ENCODE measurements at regions not wholly inside any gene's neighbourhood (a gene's known extent, or its start where the extent isn't known, plus 50 kb on each side); places are given as distances from the start of the nearest gene placed in this dataset.

DNA sequence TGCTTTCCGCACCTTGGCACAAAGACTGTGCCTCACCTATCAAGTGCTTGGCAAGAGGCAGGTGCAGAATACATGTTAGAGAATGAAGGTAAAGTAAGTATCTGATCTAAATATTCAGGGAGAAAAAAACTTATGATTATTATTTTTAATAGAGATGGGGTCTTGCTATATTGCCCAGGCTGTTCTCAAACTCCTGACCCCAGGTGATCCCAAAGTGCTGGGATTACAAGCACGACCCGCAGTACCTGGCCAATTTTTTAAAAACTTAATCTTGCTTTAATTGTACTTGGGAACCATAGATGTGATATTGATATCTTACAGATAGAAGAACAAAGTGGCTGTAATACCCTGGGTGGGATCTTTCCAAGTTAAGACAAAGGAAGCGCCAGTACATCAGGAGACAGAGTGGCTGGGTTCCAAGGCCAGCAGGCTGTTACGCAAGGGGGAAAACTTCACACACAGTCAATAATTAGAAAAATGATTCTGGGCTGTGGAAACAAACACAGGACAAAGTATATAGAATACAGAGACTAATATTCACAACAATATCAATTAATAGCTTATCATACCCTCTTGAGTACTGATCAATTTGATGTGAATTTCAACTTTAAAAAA is 58.6 kb upstream of the ATP1A1 start:
- no peak overlapping the region for H3K4me3 ChIP-seq (replicated peaks in 1 of 2; ENCODE audit: low read depth in 2 of 2, low read length in 2 of 2)
- DNase-seq (ENCODE audit: low read depth in 2 of 2), result peak in 1 of 2 donors; percentile 39
- no peak for TF ChIP-seq CTCF (IDR thresholded peaks at IDR 0.05; ENCODE audit: low read depth, low read length)

DNA sequence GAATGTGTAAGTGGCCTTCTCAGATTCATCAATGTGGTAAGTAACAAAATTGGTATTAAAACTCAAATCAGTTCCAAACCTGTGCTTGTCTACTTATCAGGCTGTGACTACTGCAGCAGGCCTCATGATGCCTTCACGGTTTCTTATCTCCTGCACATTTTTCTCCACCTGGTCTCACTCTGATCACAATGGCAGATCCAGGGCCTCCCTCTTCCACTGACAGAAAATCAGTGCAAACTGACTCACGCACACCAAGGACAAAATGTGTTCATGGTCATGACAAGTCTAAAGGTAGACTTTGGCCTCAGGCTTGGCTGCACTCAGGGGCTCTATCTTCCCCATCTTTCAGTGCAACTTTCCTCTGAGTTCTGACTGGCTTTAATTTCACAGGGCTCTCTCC is 56.7 kb upstream of the ATP1A1 start:
- no peak for DNase-seq (ENCODE audit: low read depth in 2 of 2)
- no peak overlapping the region for H3K4me3 ChIP-seq (replicated peaks in 1 of 2; ENCODE audit: low read depth in 2 of 2, low read length in 2 of 2)
- TF ChIP-seq CTCF (IDR thresholded peaks at IDR 0.05; ENCODE audit: low read depth, low read length), result no peak

- DNase-seq (ENCODE audit: low read depth in 2 of 2), result peak in 1 of 2 donors; percentile 13
- no peak overlapping the region for H3K4me3 ChIP-seq (replicated peaks in 1 of 2; ENCODE audit: low read depth in 2 of 2, low read length in 2 of 2)
- no peak for TF ChIP-seq CTCF (IDR thresholded peaks at IDR 0.05; ENCODE audit: low read depth, low read length)
Measured at GRCh38 chr1:116318897-116319296, 54.1 kb upstream of the ATP1A1 start.

DNA sequence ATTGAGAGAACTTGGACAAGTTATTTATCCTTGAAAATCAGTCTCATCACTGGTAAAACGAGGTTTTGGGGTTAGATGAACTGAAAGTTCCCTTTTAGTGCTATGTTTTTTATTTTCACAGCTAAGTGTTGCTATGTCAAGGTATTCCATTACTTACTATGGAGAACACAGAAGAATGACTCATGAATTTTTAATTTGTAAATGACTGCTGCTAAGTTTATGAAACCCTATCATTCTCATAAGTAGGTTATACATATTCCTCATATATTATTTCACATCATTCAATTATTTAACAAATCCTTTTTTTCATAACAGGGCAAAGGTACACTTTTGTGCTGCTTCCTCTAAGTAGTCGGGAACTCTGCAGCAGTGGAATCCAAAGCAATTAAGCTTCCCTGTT is 52.2 kb upstream of the ATP1A1 start:
- TF ChIP-seq CTCF (IDR thresholded peaks at IDR 0.05; ENCODE audit: low read depth, low read length), result no peak
- H3K4me3 ChIP-seq (replicated peaks in 1 of 2; ENCODE audit: low read depth in 2 of 2, low read length in 2 of 2), result no peak overlapping the region
- DNase-seq (ENCODE audit: low read depth in 2 of 2), result no peak

DNA sequence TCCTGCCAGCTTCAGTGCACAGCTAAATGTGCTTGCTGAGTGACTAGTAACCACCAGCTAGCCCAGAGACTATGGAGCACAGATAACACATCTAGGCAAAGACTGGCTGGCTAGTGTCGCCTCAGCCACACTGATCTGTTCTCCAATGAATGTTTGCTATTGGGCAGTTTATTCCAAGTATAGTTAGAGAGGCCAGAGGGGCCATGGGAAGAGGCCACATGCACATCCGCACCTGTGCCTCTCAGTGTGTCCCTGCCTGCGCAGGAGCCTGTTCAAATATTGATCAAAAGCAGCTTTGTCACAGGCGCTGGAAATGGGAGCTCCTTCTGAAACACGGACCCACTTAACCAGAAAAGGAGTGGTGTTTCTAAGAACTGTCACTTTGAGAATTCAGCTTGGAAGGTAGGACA is 51.3 kb upstream of the ATP1A1 start:
- no peak overlapping the region for H3K4me3 ChIP-seq (replicated peaks in 1 of 2; ENCODE audit: low read depth in 2 of 2, low read length in 2 of 2)
- TF ChIP-seq CTCF (IDR thresholded peaks at IDR 0.05; ENCODE audit: low read depth, low read length), result no peak
- no peak for DNase-seq (ENCODE audit: low read depth in 2 of 2)

GRCh38 chr1:116322752-116323405 is 50.2 kb upstream of the ATP1A1 start:
- H3K4me3 ChIP-seq (replicated peaks in 1 of 2; ENCODE audit: low read depth in 2 of 2, low read length in 2 of 2), result no peak overlapping the region
- no peak for TF ChIP-seq CTCF (IDR thresholded peaks at IDR 0.05; ENCODE audit: low read depth, low read length)
- no peak for DNase-seq (ENCODE audit: low read depth in 2 of 2)

Data from cardiac fibroblast (primary cell).